ENCODE measurements at regions not wholly inside any gene's neighbourhood (a gene's known extent, or its start where the extent isn't known, plus 50 kb on each side); places are given as distances from the start of the nearest gene placed in this dataset.

- H3K4me3 ChIP-seq (ENCODE audit: low read depth, low read length): no peak overlapping the region
- TF ChIP-seq CTCF (IDR thresholded peaks at IDR 0.05; ENCODE audit: insufficient read depth, low read length): no peak
- DNase-seq (ENCODE audit: low read depth): no peak
These were observed 717.3 kb downstream of the DACH1 start for GRCh38 chr13:71149498-71150363.

- no peak for TF ChIP-seq CTCF (IDR thresholded peaks at IDR 0.05; ENCODE audit: insufficient read depth, low read length)
- no peak for DNase-seq (ENCODE audit: low read depth)
- H3K4me3 ChIP-seq (ENCODE audit: low read depth, low read length): no peak overlapping the region
These were observed 718.0 kb downstream of the DACH1 start for GRCh38 chr13:71149046-71149445.

DNA sequence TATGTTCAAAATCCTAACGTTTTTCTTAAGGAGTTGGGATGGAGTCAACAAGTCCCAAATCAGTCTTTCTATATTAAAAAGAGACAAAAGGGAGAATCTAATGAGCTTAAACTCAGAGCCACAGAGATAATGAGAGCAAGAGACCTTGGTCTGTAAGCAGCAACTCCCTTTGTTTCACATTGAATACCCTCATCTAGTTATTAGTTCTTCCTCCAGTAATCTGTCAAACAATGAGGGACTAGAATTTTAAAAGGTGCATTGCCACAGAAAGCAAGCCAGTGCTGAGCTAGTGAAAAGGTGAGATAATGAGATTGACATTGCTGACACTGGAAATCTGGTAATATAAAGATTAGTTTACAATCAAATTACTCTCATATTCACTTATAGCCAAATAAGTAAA lies 718.6 kb downstream of the DACH1 start:
- no peak for DNase-seq (ENCODE audit: low read depth)
- H3K4me3 ChIP-seq (ENCODE audit: low read depth, low read length): no peak overlapping the region
- TF ChIP-seq CTCF (IDR thresholded peaks at IDR 0.05; ENCODE audit: insufficient read depth, low read length): no peak

DNA sequence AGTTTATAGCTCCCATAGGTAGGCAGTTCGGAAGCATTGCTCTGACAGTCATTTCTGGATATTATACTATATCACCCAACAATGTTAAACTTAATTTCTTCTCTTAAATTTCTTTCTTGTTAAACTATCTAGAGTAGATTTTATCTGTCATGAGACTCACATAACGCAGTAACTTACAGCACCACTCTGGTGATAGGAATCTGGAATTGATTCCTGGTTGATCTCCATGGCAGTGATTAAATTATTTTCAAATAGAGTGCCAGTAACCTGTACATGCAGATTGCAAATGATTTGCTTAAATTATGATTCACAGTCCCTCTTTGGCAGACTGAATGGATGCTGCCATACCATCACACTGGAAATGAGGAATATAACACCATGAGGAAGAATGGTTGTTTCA lies 722.1 kb downstream of the DACH1 start:
- no peak for TF ChIP-seq CTCF (IDR thresholded peaks at IDR 0.05; ENCODE audit: insufficient read depth, low read length)
- DNase-seq (ENCODE audit: low read depth): no peak
- H3K4me3 ChIP-seq (ENCODE audit: low read depth, low read length): no peak overlapping the region

- H3K4me3 ChIP-seq (ENCODE audit: low read depth, low read length): no peak overlapping the region
- DNase-seq (ENCODE audit: low read depth): no peak
- no peak for TF ChIP-seq CTCF (IDR thresholded peaks at IDR 0.05; ENCODE audit: insufficient read depth, low read length)
These were observed 729.9 kb downstream of the DACH1 start for GRCh38 chr13:71137101-71137500.

GRCh38 chr13:71124230-71124629 lies 742.8 kb downstream of the DACH1 start:
- no peak for DNase-seq (ENCODE audit: low read depth)
- no peak overlapping the region for H3K4me3 ChIP-seq (ENCODE audit: low read depth, low read length)
- no peak for TF ChIP-seq CTCF (IDR thresholded peaks at IDR 0.05; ENCODE audit: insufficient read depth, low read length)

All from fibroblast of the aortic adventitia (primary cell).